HEK293 (cell line): ENCODE measurements at regions not wholly inside any gene's neighbourhood (a gene's known extent, or its start where the extent isn't known, plus 50 kb on each side); places are given as distances from the start of the nearest gene placed in this dataset.

Source experiments
- KLF10 ChIP-seq: fragments of 450-650 bp; IDR thresholded peaks from 2 replicates; pipeline ENCODE4 v1.5.1; 2018; ENCODE audit warnings: missing biosample characterization, mild to moderate bottlenecking, missing genetic modification characterization
- ZBTB7A ChIP-seq: fragments of 450-650 bp; formaldehyde crosslinking; IDR thresholded peaks from 2 replicates; pipeline ENCODE4 v1.5.1; 2016; ENCODE audit warnings: low read depth, missing biosample characterization, missing genetic modification characterization
- ZBTB8A ChIP-seq: fragments of 450-650 bp; formaldehyde crosslinking; IDR thresholded peaks from 2 replicates; pipeline ENCODE4 v1.5.1; 2016; ENCODE audit warnings: missing biosample characterization, missing genetic modification characterization
- ZFHX2 ChIP-seq: fragments of 450-650 bp; formaldehyde crosslinking; conservative IDR thresholded peaks from 2 replicates; pipeline ENCODE4 v1.5.1; 2016; ENCODE audit warnings: missing biosample characterization, missing genetic modification characterization
- ZFP3 ChIP-seq: fragments of 450-650 bp; formaldehyde crosslinking; IDR thresholded peaks from 2 replicates; pipeline ENCODE4 v1.5.1; 2016; ENCODE audit warnings: low read depth, missing biosample characterization, missing genetic modification characterization
- ZNF112 ChIP-seq: fragments of 450-650 bp; formaldehyde crosslinking; IDR thresholded peaks from 2 replicates; pipeline ENCODE4 v1.5.0; 2017; ENCODE audit warnings: missing biosample characterization, missing genetic modification characterization
- ZNF140 ChIP-seq: fragments of 450-650 bp; formaldehyde crosslinking; IDR thresholded peaks from 2 replicates; pipeline ENCODE4 v1.5.1; 2016; ENCODE audit warnings: missing biosample characterization, missing genetic modification characterization
- ZNF148 ChIP-seq: fragments of 450-650 bp; formaldehyde crosslinking; IDR thresholded peaks from 2 replicates; pipeline ENCODE4 v1.5.0; 2017; ENCODE audit warnings: missing biosample characterization, missing genetic modification characterization, borderline replicate concordance
- ZNF223 ChIP-seq: fragments of 450-650 bp; formaldehyde crosslinking; IDR thresholded peaks from 2 replicates; pipeline ENCODE4 v1.5.1; 2016; ENCODE audit warnings: missing biosample characterization, missing genetic modification characterization
- ZNF248 ChIP-seq: fragments of 450-650 bp; formaldehyde crosslinking; IDR thresholded peaks from 2 replicates; pipeline ENCODE4 v1.5.1; 2017; ENCODE audit warnings: missing biosample characterization, missing genetic modification characterization
- ZNF341 ChIP-seq: fragments of 450-650 bp; formaldehyde crosslinking; IDR thresholded peaks from 2 replicates; pipeline ENCODE4; 2016; ENCODE audit warnings: low read depth, missing biosample characterization, missing genetic modification characterization
- ZNF394 ChIP-seq: fragments of 450-650 bp; formaldehyde crosslinking; IDR thresholded peaks from 2 replicates; pipeline ENCODE4 v1.5.1; 2016; ENCODE audit warnings: missing biosample characterization, missing genetic modification characterization, mild to moderate bottlenecking, moderate library complexity, borderline replicate concordance
- ZNF398 ChIP-seq: fragments of 450-650 bp; formaldehyde crosslinking; IDR thresholded peaks from 2 replicates; pipeline ENCODE4 v1.5.1; 2017; ENCODE audit warnings: missing biosample characterization, missing genetic modification characterization
- ZNF501 ChIP-seq: fragments of 450-650 bp; formaldehyde crosslinking; IDR thresholded peaks from 2 replicates; pipeline ENCODE4 v1.5.1; 2016; ENCODE audit warnings: missing biosample characterization, missing genetic modification characterization
- ZNF510 ChIP-seq: fragments of 450-650 bp; formaldehyde crosslinking; IDR thresholded peaks from 2 replicates; pipeline ENCODE4 v1.5.1; 2018; ENCODE audit warnings: mild to moderate bottlenecking, missing genetic modification characterization, missing biosample characterization; ENCODE audit not compliant: insufficient replicate concordance
- ZNF518A ChIP-seq: fragments of 450-650 bp; formaldehyde crosslinking; conservative IDR thresholded peaks from 2 replicates; pipeline ENCODE4 v1.5.1; 2016; ENCODE audit warnings: low read depth, missing biosample characterization, missing genetic modification characterization
- ZNF530 ChIP-seq: fragments of 450-650 bp; formaldehyde crosslinking; IDR thresholded peaks from 2 replicates; pipeline ENCODE4 v1.5.1; 2016; ENCODE audit warnings: low read depth, missing biosample characterization, missing genetic modification characterization
- ZNF544 ChIP-seq: fragments of 450-650 bp; formaldehyde crosslinking; IDR thresholded peaks from 2 replicates; pipeline ENCODE4 v1.5.0; 2017; ENCODE audit warnings: missing biosample characterization, missing genetic modification characterization
- ZNF600 ChIP-seq: fragments of 450-650 bp; formaldehyde crosslinking; IDR thresholded peaks from 2 replicates; pipeline ENCODE4 v1.5.1; 2016; ENCODE audit warnings: missing biosample characterization, missing genetic modification characterization
- ZNF639 ChIP-seq: fragments of 450-650 bp; formaldehyde crosslinking; IDR thresholded peaks from 2 replicates; pipeline ENCODE4 v1.5.1; 2016; ENCODE audit warnings: missing biosample characterization, missing genetic modification characterization
- ZNF707 ChIP-seq: fragments of 450-650 bp; formaldehyde crosslinking; IDR thresholded peaks from 2 replicates; pipeline ENCODE4 v1.5.1; 2016; ENCODE audit warnings: missing biosample characterization, missing genetic modification characterization
- ZNF76 ChIP-seq: fragments of 450-650 bp; formaldehyde crosslinking; IDR thresholded peaks from 2 replicates; pipeline ENCODE4; 2016; ENCODE audit warnings: low read depth, missing biosample characterization, missing genetic modification characterization, borderline replicate concordance
- TF ChIP-seq, protein P1 (sequence below): fragments of 450-650 bp; formaldehyde crosslinking; IDR thresholded peaks from 2 replicates; pipeline ENCODE4 v1.5.1; 2017; ENCODE audit warnings: missing biosample characterization, missing genetic modification characterization
- TF ChIP-seq, protein P2 (sequence below): sonication (generic); formaldehyde crosslinking; IDR thresholded peaks from 2 replicates; pipeline ENCODE4 v1.8.1; 2022; ENCODE audit warnings: mild to moderate bottlenecking, moderate library complexity, missing genetic modification reagents

- no peak for TF ChIP-seq ZNF76 (tag by site-specific recombination)
- no peak for TF ChIP-seq ZNF398 (tag by site-specific recombination)
- TF ChIP-seq ZNF341 (tag by site-specific recombination): no peak
- TF ChIP-seq ZFP3 (tag by site-specific recombination): no peak
- TF ChIP-seq, protein P1, sequence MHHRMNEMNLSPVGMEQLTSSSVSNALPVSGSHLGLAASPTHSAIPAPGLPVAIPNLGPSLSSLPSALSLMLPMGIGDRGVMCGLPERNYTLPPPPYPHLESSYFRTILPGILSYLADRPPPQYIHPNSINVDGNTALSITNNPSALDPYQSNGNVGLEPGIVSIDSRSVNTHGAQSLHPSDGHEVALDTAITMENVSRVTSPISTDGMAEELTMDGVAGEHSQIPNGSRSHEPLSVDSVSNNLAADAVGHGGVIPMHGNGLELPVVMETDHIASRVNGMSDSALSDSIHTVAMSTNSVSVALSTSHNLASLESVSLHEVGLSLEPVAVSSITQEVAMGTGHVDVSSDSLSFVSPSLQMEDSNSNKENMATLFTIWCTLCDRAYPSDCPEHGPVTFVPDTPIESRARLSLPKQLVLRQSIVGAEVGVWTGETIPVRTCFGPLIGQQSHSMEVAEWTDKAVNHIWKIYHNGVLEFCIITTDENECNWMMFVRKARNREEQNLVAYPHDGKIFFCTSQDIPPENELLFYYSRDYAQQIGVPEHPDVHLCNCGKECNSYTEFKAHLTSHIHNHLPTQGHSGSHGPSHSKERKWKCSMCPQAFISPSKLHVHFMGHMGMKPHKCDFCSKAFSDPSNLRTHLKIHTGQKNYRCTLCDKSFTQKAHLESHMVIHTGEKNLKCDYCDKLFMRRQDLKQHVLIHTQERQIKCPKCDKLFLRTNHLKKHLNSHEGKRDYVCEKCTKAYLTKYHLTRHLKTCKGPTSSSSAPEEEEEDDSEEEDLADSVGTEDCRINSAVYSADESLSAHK (tag by site-specific recombination): peak; percentile 52
- TF ChIP-seq ZNF112 (tag by site-specific recombination): no peak
- no peak for TF ChIP-seq ZNF510 (tag by site-specific recombination)
- no peak for TF ChIP-seq ZNF248 (tag by site-specific recombination)
- no peak for TF ChIP-seq ZNF518A
- TF ChIP-seq ZNF707: no peak
- peak; percentile 97 for TF ChIP-seq ZNF600
- TF ChIP-seq, protein P2, sequence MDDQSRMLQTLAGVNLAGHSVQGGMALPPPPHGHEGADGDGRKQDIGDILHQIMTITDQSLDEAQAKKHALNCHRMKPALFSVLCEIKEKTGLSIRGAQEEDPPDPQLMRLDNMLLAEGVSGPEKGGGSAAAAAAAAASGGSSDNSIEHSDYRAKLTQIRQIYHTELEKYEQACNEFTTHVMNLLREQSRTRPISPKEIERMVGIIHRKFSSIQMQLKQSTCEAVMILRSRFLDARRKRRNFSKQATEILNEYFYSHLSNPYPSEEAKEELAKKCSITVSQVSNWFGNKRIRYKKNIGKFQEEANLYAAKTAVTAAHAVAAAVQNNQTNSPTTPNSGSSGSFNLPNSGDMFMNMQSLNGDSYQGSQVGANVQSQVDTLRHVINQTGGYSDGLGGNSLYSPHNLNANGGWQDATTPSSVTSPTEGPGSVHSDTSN: no peak
- no peak for TF ChIP-seq ZBTB7A (tag by site-specific recombination)
- TF ChIP-seq ZFHX2 (tag by site-specific recombination): no peak
- no peak for TF ChIP-seq ZNF223
- no peak for TF ChIP-seq ZNF148
- TF ChIP-seq KLF10 (tag by site-specific recombination): no peak
- no peak for TF ChIP-seq ZNF530 (tag by site-specific recombination)
- TF ChIP-seq ZNF639: 0 out of 2 replicates have a peak, but pooled peaks have one; percentile 9
- no peak for TF ChIP-seq ZNF501 (tag by site-specific recombination)
- TF ChIP-seq ZBTB8A (tag by site-specific recombination): no peak
- TF ChIP-seq ZNF544 (tag by site-specific recombination): no peak
- TF ChIP-seq ZNF394 (tag by site-specific recombination): no peak
- TF ChIP-seq ZNF140 (tag by site-specific recombination): no peak
Measured at GRCh38 chr20:4603724-4604123, 82.5 kb upstream of the PRNP start (continued).
